Activated T-cell treated with anti-CD3 and anti-CD28 coated beads, Interleukin-2, amount 50 U/mL, for 24 hours (primary cell): ENCODE measurements at regions not wholly inside any gene's neighbourhood (a gene's known extent, or its start where the extent isn't known, plus 50 kb on each side); places are given as distances from the start of the nearest gene placed in this dataset.

Experiments
- DNase-seq: peaks from one replicate; pipeline ENCODE4 v3.0.0-alpha.2; 2020
- H3K27ac Mint-ChIP-seq: 2 replicates; pipeline ENCODE4 v1.8.0; 2020; ENCODE audit warnings: mild to moderate bottlenecking, mixed read lengths
- H3K27me3 Mint-ChIP-seq: 2 replicates; pipeline ENCODE4 v1.8.0; 2020; ENCODE audit warnings: mixed read lengths
- H3K36me3 Mint-ChIP-seq: 2 replicates; pipeline ENCODE4 v1.8.0; 2020; ENCODE audit warnings: low read depth, mixed read lengths
- H3K4me1 Mint-ChIP-seq: 2 replicates; pipeline ENCODE4 v1.8.0; 2020; ENCODE audit warnings: low read depth, mixed read lengths
- H3K4me3 Mint-ChIP-seq: 2 replicates; pipeline ENCODE4 v1.8.0; 2020; ENCODE audit warnings: mild to moderate bottlenecking, moderate library complexity, mixed read lengths
- H3K9me3 Mint-ChIP-seq: 2 replicates; pipeline ENCODE4 v1.8.0; 2020; ENCODE audit warnings: mixed read lengths

- Mint-ChIP-seq H3K4me3 (no peak overlapping the region), H3K27me3 (no peaks in the 10 kb centered on the region), H3K4me1 (no peaks in the 10 kb centered on the region), H3K36me3 (no peaks in the 10 kb centered on the region), H3K27ac (no peak overlapping the region), H3K9me3 (peaks cover 12% of the 10 kb centered on the region)
- DNase-seq = no peak
Observed at GRCh38 chr13:68506888-68507551, 1276.9 kb upstream of the PCDH9 start.

- Mint-ChIP-seq H3K4me1 (no peaks in the 10 kb centered on the region), H3K9me3 (peaks cover 23% of the 10 kb centered on the region), H3K27ac (no peak overlapping the region), H3K36me3 (no peaks in the 10 kb centered on the region), H3K27me3 (no peaks in the 10 kb centered on the region), H3K4me3 (no peak overlapping the region)
- no peak for DNase-seq
Observed at GRCh38 chr13:68490594-68490993, 1260.5 kb upstream of the PCDH9 start.

GRCh38 chr13:68481130-68481529 lies 1251.0 kb upstream of the PCDH9 start:
- Mint-ChIP-seq H3K27ac (no peak overlapping the region), H3K9me3 (peaks cover 10% of the 10 kb centered on the region), H3K27me3 (no peaks in the 10 kb centered on the region), H3K4me3 (no peak overlapping the region), H3K36me3 (no peaks in the 10 kb centered on the region), H3K4me1 (no peaks in the 10 kb centered on the region)
- DNase-seq = no peak

- DNase-seq = no peak
- H3K27me3 Mint-ChIP-seq = no peaks in the 10 kb centered on the region
- no peak overlapping the region for H3K4me3 Mint-ChIP-seq
- H3K36me3 Mint-ChIP-seq = no peaks in the 10 kb centered on the region
- no peak overlapping the region for H3K27ac Mint-ChIP-seq
- peaks cover 9% of the 10 kb centered on the region for H3K9me3 Mint-ChIP-seq
- no peaks in the 10 kb centered on the region for H3K4me1 Mint-ChIP-seq
Observed at GRCh38 chr13:68473834-68474326, 1243.7 kb upstream of the PCDH9 start.

GRCh38 chr13:68467160-68467559 lies 1237.0 kb upstream of the PCDH9 start:
- DNase-seq = no peak
- Mint-ChIP-seq H3K4me1 (no peaks in the 10 kb centered on the region), H3K27me3 (no peaks in the 10 kb centered on the region), H3K27ac (no peak overlapping the region), H3K9me3 (peaks cover 24% of the 10 kb centered on the region), H3K4me3 (no peak overlapping the region), H3K36me3 (no peaks in the 10 kb centered on the region)

- Mint-ChIP-seq H3K9me3 (peaks cover 5% of the 10 kb centered on the region), H3K27ac (no peak overlapping the region), H3K4me3 (no peak overlapping the region), H3K36me3 (no peaks in the 10 kb centered on the region), H3K4me1 (no peaks in the 10 kb centered on the region), H3K27me3 (no peaks in the 10 kb centered on the region)
- DNase-seq = no peak
Observed at GRCh38 chr13:68440874-68441273, 1210.7 kb upstream of the PCDH9 start.

GRCh38 chr13:68439817-68440216 lies 1209.7 kb upstream of the PCDH9 start:
- Mint-ChIP-seq H3K9me3 (peaks cover 5% of the 10 kb centered on the region), H3K4me1 (no peaks in the 10 kb centered on the region), H3K4me3 (no peak overlapping the region), H3K27me3 (no peaks in the 10 kb centered on the region), H3K27ac (no peak overlapping the region), H3K36me3 (no peaks in the 10 kb centered on the region)
- no peak for DNase-seq

GRCh38 chr13:68428292-68428691 lies 1198.2 kb upstream of the PCDH9 start:
- no peak for DNase-seq
- Mint-ChIP-seq H3K4me1 (no peaks in the 10 kb centered on the region), H3K4me3 (no peak overlapping the region), H3K36me3 (no peaks in the 10 kb centered on the region), H3K9me3 (peaks cover 39% of the 10 kb centered on the region), H3K27me3 (no peaks in the 10 kb centered on the region), H3K27ac (no peak overlapping the region)

- peaks cover 21% of the 10 kb centered on the region for H3K9me3 Mint-ChIP-seq
- no peak for DNase-seq
Observed at GRCh38 chr13:68417801-68418200, 1187.7 kb upstream of the PCDH9 start.

GRCh38 chr13:68410007-68410406 lies 1179.9 kb upstream of the PCDH9 start:
- H3K27ac Mint-ChIP-seq = no peak overlapping the region
- DNase-seq = no peak
- no peaks in the 10 kb centered on the region for H3K27me3 Mint-ChIP-seq
- no peak overlapping the region for H3K4me3 Mint-ChIP-seq
- H3K9me3 Mint-ChIP-seq = peaks cover 22% of the 10 kb centered on the region
- no peaks in the 10 kb centered on the region for H3K4me1 Mint-ChIP-seq
- no peaks in the 10 kb centered on the region for H3K36me3 Mint-ChIP-seq

More at GRCh38 chr13:68417801-68418200, 1187.7 kb upstream of the PCDH9 start:
- Mint-ChIP-seq H3K4me3 (no peak overlapping the region), H3K27me3 (no peaks in the 10 kb centered on the region), H3K36me3 (no peaks in the 10 kb centered on the region), H3K4me1 (no peaks in the 10 kb centered on the region), H3K27ac (no peak overlapping the region)

- Mint-ChIP-seq H3K4me1 (no peaks in the 10 kb centered on the region), H3K36me3 (no peaks in the 10 kb centered on the region), H3K27me3 (no peaks in the 10 kb centered on the region), H3K9me3 (peaks cover 13% of the 10 kb centered on the region), H3K27ac (no peak overlapping the region), H3K4me3 (no peak overlapping the region)
- no peak for DNase-seq
Observed at GRCh38 chr13:68390987-68391386, 1160.9 kb upstream of the PCDH9 start.

GRCh38 chr13:68386808-68387207 lies 1156.7 kb upstream of the PCDH9 start:
- Mint-ChIP-seq H3K4me3 (no peak overlapping the region), H3K36me3 (no peaks in the 10 kb centered on the region), H3K27me3 (no peaks in the 10 kb centered on the region), H3K9me3 (peaks cover 9% of the 10 kb centered on the region), H3K4me1 (no peaks in the 10 kb centered on the region), H3K27ac (no peak overlapping the region)
- no peak for DNase-seq

GRCh38 chr13:68380041-68380973 lies 1150.2 kb upstream of the PCDH9 start:
- Mint-ChIP-seq H3K4me1 (no peaks in the 10 kb centered on the region), H3K27ac (no peak overlapping the region), H3K9me3 (peaks cover 2% of the 10 kb centered on the region), H3K4me3 (no peak overlapping the region), H3K27me3 (no peaks in the 10 kb centered on the region), H3K36me3 (no peaks in the 10 kb centered on the region)
- DNase-seq = no peak

GRCh38 chr13:68378294-68378693 lies 1148.2 kb upstream of the PCDH9 start:
- H3K4me3 Mint-ChIP-seq = no peak overlapping the region
- no peaks in the 10 kb centered on the region for H3K36me3 Mint-ChIP-seq
- no peak for DNase-seq
- no peaks in the 10 kb centered on the region for H3K4me1 Mint-ChIP-seq
- peaks cover 5% of the 10 kb centered on the region for H3K9me3 Mint-ChIP-seq
- no peaks in the 10 kb centered on the region for H3K27me3 Mint-ChIP-seq
- H3K27ac Mint-ChIP-seq = no peak overlapping the region

GRCh38 chr13:68375004-68375403 lies 1144.9 kb upstream of the PCDH9 start:
- Mint-ChIP-seq H3K4me1 (no peaks in the 10 kb centered on the region), H3K4me3 (no peak overlapping the region), H3K27me3 (no peaks in the 10 kb centered on the region), H3K27ac (no peak overlapping the region), H3K9me3 (peaks cover 14% of the 10 kb centered on the region), H3K36me3 (no peaks in the 10 kb centered on the region)
- DNase-seq = no peak
